Neural crest cell (in vitro differentiated cells): ENCODE measurements at regions not wholly inside any gene's neighbourhood (a gene's known extent, or its start where the extent isn't known, plus 50 kb on each side); places are given as distances from the start of the nearest gene placed in this dataset.

ENCODE experiments used
- DNase-seq: peaks from one replicate; pipeline ENCODE4 v3.0.0; 2021; ENCODE audit warnings: low read depth, mixed read lengths, low spot score
- H3K27ac Mint-ChIP-seq: one replicate; pipeline ENCODE4 v1.8.0; 2021; ENCODE audit warnings: mild to moderate bottlenecking, mixed read lengths; ENCODE audit not compliant: unreplicated experiment
- H3K27me3 Mint-ChIP-seq: 2 replicates; pipeline ENCODE4 v1.8.0; 2021; ENCODE audit warnings: low read depth, mild to moderate bottlenecking, mixed read lengths
- H3K36me3 Mint-ChIP-seq: 2 replicates; pipeline ENCODE4 v1.8.0; 2021; ENCODE audit warnings: low read depth, mild to moderate bottlenecking, mixed read lengths
- H3K4me1 Mint-ChIP-seq: 2 replicates; pipeline ENCODE4 v1.8.0; 2021; ENCODE audit warnings: mixed read lengths
- H3K4me3 Mint-ChIP-seq: one replicate; pipeline ENCODE4 v1.8.0; 2021; ENCODE audit warnings: mild to moderate bottlenecking, mixed read lengths
- H3K9me3 Mint-ChIP-seq: 2 replicates; pipeline ENCODE4 v1.8.0; 2021; ENCODE audit warnings: mixed read lengths
- CTCF ChIP-seq: fragments of 200-600 bp; sonication (generic); conservative IDR thresholded peaks from 2 replicates; pipeline ENCODE4 v1.5.0; 2021; ENCODE audit warnings: antibody characterized with exemption, mild to moderate bottlenecking

DNA sequence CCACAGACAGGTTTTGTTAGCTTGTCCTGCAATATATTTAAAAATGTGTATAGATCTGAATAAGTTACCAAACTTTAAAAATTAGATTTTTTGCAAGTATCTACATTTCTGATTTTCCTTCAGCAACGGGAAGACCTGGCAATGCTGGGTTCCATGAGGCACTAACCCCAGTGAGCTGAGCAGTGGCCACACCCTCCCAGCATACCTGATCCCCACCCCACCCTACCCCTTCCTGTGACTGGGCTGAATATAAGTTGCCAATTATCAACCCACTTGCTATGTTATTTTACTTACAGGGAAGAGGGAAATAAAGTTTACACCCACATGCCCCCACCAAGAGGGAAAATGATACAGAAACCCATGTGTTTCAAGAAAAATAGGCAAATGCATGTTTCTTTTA lies 70.3 kb upstream of the RALGAPA2 start:
- no peak overlapping the region for H3K4me3 Mint-ChIP-seq
- H3K9me3 Mint-ChIP-seq: peaks cover 9% of the 10 kb centered on the region
- H3K36me3 Mint-ChIP-seq: peaks cover 3% of the 10 kb centered on the region
- no peak for TF ChIP-seq CTCF
- H3K4me1 Mint-ChIP-seq: no peaks in the 10 kb centered on the region
- no peak for DNase-seq
- H3K27ac Mint-ChIP-seq: no peak overlapping the region
- H3K27me3 Mint-ChIP-seq: no peaks in the 10 kb centered on the region

- DNase-seq: no peak
- Mint-ChIP-seq H3K9me3 (peaks cover 6% of the 10 kb centered on the region), H3K27me3 (no peaks in the 10 kb centered on the region), H3K36me3 (no peaks in the 10 kb centered on the region), H3K4me1 (no peaks in the 10 kb centered on the region), H3K4me3 (no peak overlapping the region), H3K27ac (no peak overlapping the region)
- TF ChIP-seq CTCF: no peak
Measured at GRCh38 chr20:20782231-20782630, 69.8 kb upstream of the RALGAPA2 start.

- Mint-ChIP-seq H3K9me3 (peaks cover 4% of the 10 kb centered on the region), H3K27ac (no peak overlapping the region), H3K4me3 (no peak overlapping the region), H3K36me3 (no peaks in the 10 kb centered on the region), H3K4me1 (no peaks in the 10 kb centered on the region), H3K27me3 (no peaks in the 10 kb centered on the region)
- DNase-seq: no peak
- no peak for TF ChIP-seq CTCF
Measured at GRCh38 chr20:20781029-20781428, 68.6 kb upstream of the RALGAPA2 start.

DNA sequence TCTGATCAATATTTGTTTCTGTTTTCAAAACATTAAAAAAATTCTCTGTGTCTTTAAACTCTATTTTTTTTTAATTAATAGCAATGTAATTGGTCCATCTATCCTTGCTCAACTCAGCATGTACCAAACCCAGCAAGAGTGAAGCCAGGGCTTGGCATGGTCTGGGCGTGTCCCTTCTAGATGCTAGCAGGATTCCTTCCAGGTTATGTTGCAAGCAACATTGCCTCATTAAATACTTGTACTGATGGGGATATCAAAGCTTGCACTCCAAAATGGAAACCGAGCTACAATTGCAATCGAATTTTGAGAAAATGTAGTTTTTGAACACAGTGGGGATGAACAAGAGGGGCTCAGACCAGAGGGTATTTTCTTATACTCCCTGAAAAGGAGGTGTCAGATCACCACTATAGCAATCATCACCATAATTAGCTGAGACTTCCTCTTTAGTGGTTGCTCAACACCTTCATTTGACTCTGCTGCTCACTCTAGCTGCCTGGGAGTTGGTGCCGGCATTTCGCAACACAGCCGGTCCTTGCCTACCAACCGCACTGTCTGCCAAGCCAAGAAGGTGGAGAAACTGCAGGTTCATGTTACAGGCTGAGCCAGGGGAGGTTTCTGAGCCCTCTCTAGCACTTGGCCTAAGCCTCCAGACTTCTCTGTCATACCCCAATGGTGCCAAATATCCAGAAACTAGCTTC lies 67.8 kb upstream of the RALGAPA2 start:
- DNase-seq: no peak
- no peaks in the 10 kb centered on the region for H3K27me3 Mint-ChIP-seq

DNA sequence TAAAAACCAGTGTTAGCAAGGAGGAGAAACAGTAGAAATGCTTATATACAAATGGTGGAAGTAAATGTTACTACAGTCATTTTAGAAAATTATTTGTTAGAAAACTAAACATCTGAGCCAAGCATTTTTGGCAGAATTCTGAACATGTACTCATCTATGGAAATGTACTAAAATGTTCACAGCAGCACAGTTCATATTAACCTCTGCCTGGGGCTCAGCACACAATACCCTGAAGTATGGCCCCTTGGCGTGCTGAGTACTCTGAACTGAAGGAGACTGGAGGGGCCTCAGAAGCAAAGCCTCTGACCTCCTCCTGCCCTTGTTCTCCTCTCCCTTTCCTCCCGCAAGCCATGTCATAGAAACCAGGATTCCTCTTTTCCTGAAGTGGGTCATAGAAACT lies 66.2 kb upstream of the RALGAPA2 start:
- Mint-ChIP-seq H3K27ac (no peak overlapping the region), H3K4me3 (no peak overlapping the region), H3K4me1 (no peaks in the 10 kb centered on the region)

More for the DNA sequence above, 67.8 kb upstream of the RALGAPA2 start:
- Mint-ChIP-seq H3K4me3 (no peak overlapping the region), H3K27ac (no peak overlapping the region), H3K9me3 (peaks cover 2% of the 10 kb centered on the region), H3K4me1 (no peaks in the 10 kb centered on the region), H3K36me3 (no peaks in the 10 kb centered on the region)
- no peak for TF ChIP-seq CTCF

More for the DNA sequence above, 66.2 kb upstream of the RALGAPA2 start:
- TF ChIP-seq CTCF: no peak
- Mint-ChIP-seq H3K9me3 (no peaks in the 10 kb centered on the region), H3K27me3 (peaks cover 3% of the 10 kb centered on the region), H3K36me3 (no peaks in the 10 kb centered on the region)
- DNase-seq: no peak
